Prostate gland (tissue), 2 donors: ENCODE measurements at regions not wholly inside any gene's neighbourhood (a gene's known extent, or its start where the extent isn't known, plus 50 kb on each side); places are given as distances from the start of the nearest gene placed in this dataset.
A peak's percentile ranks its signal among the peaks of the same experiment; 100 is the strongest.

ENCODE experiments used
- POLR2A ChIP-seq: fragments of 450-650 bp; IDR thresholded peaks from one replicate; pipeline ENCODE4 v1.6.1; 2016; ENCODE audit warnings: antibody characterized with exemption, mild to moderate bottlenecking
- POLR2AphosphoS5 ChIP-seq: sonication (generic); formaldehyde crosslinking; IDR thresholded peaks from one replicate; pipeline ENCODE4 v1.6.1; 2017; ENCODE audit warnings: antibody characterized with exemption
- TF ChIP-seq, protein P1 (sequence below), 4 experiments: fragments of 200-600 bp in 2 of 4; fragments of 450-650 bp in 2 of 4; sonication (generic) in 2 of 4; IDR thresholded peaks; 1 replicate in 3 of 4; 2 replicates in 1 of 4; pipeline ENCODE4 v1.5.1; 2016 to 2019; ENCODE audit warnings: antibody characterized with exemption in 4 of 4, mild to moderate bottlenecking in 2 of 4, moderate library complexity in 2 of 4

- TF ChIP-seq POLR2A (no peak), POLR2AphosphoS5 (no peak)
- TF ChIP-seq, protein P1, sequence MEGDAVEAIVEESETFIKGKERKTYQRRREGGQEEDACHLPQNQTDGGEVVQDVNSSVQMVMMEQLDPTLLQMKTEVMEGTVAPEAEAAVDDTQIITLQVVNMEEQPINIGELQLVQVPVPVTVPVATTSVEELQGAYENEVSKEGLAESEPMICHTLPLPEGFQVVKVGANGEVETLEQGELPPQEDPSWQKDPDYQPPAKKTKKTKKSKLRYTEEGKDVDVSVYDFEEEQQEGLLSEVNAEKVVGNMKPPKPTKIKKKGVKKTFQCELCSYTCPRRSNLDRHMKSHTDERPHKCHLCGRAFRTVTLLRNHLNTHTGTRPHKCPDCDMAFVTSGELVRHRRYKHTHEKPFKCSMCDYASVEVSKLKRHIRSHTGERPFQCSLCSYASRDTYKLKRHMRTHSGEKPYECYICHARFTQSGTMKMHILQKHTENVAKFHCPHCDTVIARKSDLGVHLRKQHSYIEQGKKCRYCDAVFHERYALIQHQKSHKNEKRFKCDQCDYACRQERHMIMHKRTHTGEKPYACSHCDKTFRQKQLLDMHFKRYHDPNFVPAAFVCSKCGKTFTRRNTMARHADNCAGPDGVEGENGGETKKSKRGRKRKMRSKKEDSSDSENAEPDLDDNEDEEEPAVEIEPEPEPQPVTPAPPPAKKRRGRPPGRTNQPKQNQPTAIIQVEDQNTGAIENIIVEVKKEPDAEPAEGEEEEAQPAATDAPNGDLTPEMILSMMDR (IDR thresholded peaks at IDR 0.05): peak in 1 of 4 experiments; percentile 11
Measured at GRCh38 chr14:27528328-27528727, 930.5 kb upstream of the NOVA1 start.
